ENCODE measurements at regions not wholly inside any gene's neighbourhood (a gene's known extent, or its start where the extent isn't known, plus 50 kb on each side); places are given as distances from the start of the nearest gene placed in this dataset.
"Not testable (repeated sequence)": the region's sequence is repeated elsewhere in the genome, so short reads cannot be mapped to it uniquely, and the experiment has no call there.

- DNase-seq (ENCODE audit: low read depth in 2 of 2) = no peak
These were observed 659.1 kb downstream of the TDRD15 start for GRCh38 chr2:21782866-21783265.

- DNase-seq (ENCODE audit: low read depth in 2 of 2) = no peak
These were observed 664.2 kb downstream of the TDRD15 start for GRCh38 chr2:21787941-21788340.

GRCh38 chr2:21790311-21790710 is 666.5 kb downstream of the TDRD15 start:
- DNase-seq (ENCODE audit: low read depth in 2 of 2) = not testable (repeated sequence)

- DNase-seq (ENCODE audit: low read depth in 2 of 2) = no peak
These were observed 668.8 kb downstream of the TDRD15 start for GRCh38 chr2:21792571-21792970.

- DNase-seq (ENCODE audit: low read depth in 2 of 2) = no peak
These were observed 669.7 kb downstream of the TDRD15 start for GRCh38 chr2:21793461-21793860.

- DNase-seq (ENCODE audit: low read depth in 2 of 2) = no peak
These were observed 670.8 kb downstream of the TDRD15 start for GRCh38 chr2:21794611-21795010.

GRCh38 chr2:21800356-21800755 is 676.6 kb downstream of the TDRD15 start:
- no peak for DNase-seq (ENCODE audit: low read depth in 2 of 2)

- no peak for DNase-seq (ENCODE audit: low read depth in 2 of 2)
These were observed 679.8 kb downstream of the TDRD15 start for GRCh38 chr2:21803550-21803949.

GRCh38 chr2:21804151-21804550 is 680.4 kb downstream of the TDRD15 start:
- no peak for DNase-seq (ENCODE audit: low read depth in 2 of 2)

GRCh38 chr2:21811541-21811940 is 687.8 kb downstream of the TDRD15 start:
- DNase-seq (ENCODE audit: low read depth in 2 of 2) = no peak

GRCh38 chr2:21812766-21813165 is 689.0 kb downstream of the TDRD15 start:
- DNase-seq (ENCODE audit: low read depth in 2 of 2) = no peak

GRCh38 chr2:21814588-21815149 is 690.9 kb downstream of the TDRD15 start:
- DNase-seq (ENCODE audit: low read depth in 2 of 2) = no peak

GRCh38 chr2:21818212-21818795 is 694.5 kb downstream of the TDRD15 start:
- no peak for DNase-seq (ENCODE audit: low read depth in 2 of 2)

GRCh38 chr2:21819454-21819853 is 695.7 kb downstream of the TDRD15 start:
- DNase-seq (ENCODE audit: low read depth in 2 of 2) = no peak

GRCh38 chr2:21820271-21820670 is 696.5 kb downstream of the TDRD15 start:
- DNase-seq (ENCODE audit: low read depth in 2 of 2) = no peak

- no peak for DNase-seq (ENCODE audit: low read depth in 2 of 2)
These were observed 698.0 kb downstream of the TDRD15 start for GRCh38 chr2:21821672-21822227.

GRCh38 chr2:21822505-21822904 is 698.7 kb downstream of the TDRD15 start:
- no peak for DNase-seq (ENCODE audit: low read depth in 2 of 2)

GRCh38 chr2:21833767-21834166 is 710.0 kb downstream of the TDRD15 start:
- no peak for DNase-seq (ENCODE audit: low read depth in 2 of 2)

GRCh38 chr2:21836261-21836660 is 712.5 kb downstream of the TDRD15 start:
- no peak for DNase-seq (ENCODE audit: low read depth in 2 of 2)

- DNase-seq (ENCODE audit: low read depth in 2 of 2) = no peak
These were observed 713.0 kb downstream of the TDRD15 start for GRCh38 chr2:21836719-21837118.

GRCh38 chr2:21837168-21837960 is 713.6 kb downstream of the TDRD15 start:
- no peak for DNase-seq (ENCODE audit: low read depth in 2 of 2)

GRCh38 chr2:21841341-21841740 is 717.6 kb downstream of the TDRD15 start:
- DNase-seq (ENCODE audit: low read depth in 2 of 2) = no peak

GRCh38 chr2:21850367-21850766 is 726.6 kb downstream of the TDRD15 start:
- not testable (repeated sequence) for DNase-seq (ENCODE audit: low read depth in 2 of 2)

Data from stimulated activated CD8-positive, alpha-beta memory T cell treated with anti-CD3 and anti-CD28 coated beads, Interleukin-7, amount 100 ng/mL, for 4 hours (primary cell).